Frontal cortex (tissue), 3 donors: ENCODE measurements at regions not wholly inside any gene's neighbourhood (a gene's known extent, or its start where the extent isn't known, plus 50 kb on each side); places are given as distances from the start of the nearest gene placed in this dataset.

Source experiments
- DNase-seq, 2 donors: peaks; one replicate each; pipeline ENCODE4 v3.0.0; 2012; ENCODE audit warnings: low spot score in 2 of 2
- FAIRE-seq: peaks from 2 replicates; lab custom pipeline; 2012; peaks lifted over from hg19 to GRCh38; lab: Jason Lieb, UNC
- donor health status: control.
- donor health status: control.
- donor health status: control.

GRCh38 chr10:78394047-78394446, 360.4 kb downstream of the RPS24 start:
- FAIRE-seq: no peak

DNA sequence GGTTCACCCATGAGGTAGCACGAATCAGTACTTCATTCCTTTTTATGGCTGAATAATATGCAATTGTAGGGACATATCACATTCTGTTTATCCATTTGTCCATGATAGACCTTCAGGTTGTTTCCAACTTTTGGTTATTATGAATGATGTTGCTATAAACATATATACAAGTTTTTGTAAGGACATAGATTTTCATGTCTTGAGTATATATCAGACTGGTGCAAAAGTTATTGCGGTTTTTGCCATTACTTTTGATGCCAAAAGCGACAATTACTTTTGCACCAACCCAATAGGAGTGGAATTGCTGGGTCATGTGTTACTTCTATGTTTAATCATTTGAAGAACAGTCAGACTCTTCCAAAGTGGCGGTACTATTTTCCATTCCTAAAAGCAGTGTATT, 361.5 kb downstream of the RPS24 start:
- DNase-seq: no peak
- no peak for FAIRE-seq

More at GRCh38 chr10:78394047-78394446, 360.4 kb downstream of the RPS24 start:
- no peak for DNase-seq

DNA sequence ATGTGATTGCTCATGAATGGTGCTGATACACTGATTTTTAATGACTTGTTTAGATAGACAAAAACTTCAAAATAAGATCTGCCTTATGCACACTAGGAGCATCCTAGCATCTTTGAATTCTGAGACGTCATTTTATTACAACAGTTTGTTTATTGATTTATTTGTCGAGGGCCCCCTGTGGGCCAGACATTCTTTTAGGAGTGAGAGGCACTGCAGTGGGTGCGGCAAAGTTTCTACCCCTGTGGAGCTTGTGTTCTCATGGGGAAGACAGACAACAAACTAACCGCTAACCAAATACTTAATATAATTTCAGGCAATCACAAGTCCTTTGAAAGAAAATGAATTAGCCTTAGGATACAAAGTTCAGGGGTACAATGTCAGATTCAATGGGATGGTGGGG, 363.1 kb downstream of the RPS24 start:
- no peak for DNase-seq
- FAIRE-seq: no peak

- FAIRE-seq (no peak), DNase-seq (no peak)
Observed at GRCh38 chr10:78397786-78398185, 364.1 kb downstream of the RPS24 start.

DNA sequence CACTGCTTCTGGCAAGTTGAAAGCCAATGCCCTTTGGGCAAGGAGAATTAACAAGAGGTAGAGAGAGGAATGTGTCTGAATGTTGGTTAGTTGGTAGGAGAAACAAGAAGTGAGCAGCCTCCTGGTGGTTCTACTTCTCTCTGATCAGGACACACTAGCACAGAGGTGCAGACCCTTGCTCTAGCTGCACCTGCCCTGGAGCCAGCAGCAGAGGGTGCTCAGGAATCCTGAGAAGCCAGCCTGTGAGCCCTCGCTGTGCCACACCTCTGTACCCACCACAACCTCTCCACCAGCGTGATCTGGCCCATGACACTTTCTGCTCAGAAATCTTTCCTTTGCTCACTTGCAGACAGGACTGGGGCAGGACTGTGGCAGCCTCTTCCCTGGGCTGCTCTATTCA, 364.7 kb downstream of the RPS24 start:
- DNase-seq (no peak), FAIRE-seq (no peak)

DNA sequence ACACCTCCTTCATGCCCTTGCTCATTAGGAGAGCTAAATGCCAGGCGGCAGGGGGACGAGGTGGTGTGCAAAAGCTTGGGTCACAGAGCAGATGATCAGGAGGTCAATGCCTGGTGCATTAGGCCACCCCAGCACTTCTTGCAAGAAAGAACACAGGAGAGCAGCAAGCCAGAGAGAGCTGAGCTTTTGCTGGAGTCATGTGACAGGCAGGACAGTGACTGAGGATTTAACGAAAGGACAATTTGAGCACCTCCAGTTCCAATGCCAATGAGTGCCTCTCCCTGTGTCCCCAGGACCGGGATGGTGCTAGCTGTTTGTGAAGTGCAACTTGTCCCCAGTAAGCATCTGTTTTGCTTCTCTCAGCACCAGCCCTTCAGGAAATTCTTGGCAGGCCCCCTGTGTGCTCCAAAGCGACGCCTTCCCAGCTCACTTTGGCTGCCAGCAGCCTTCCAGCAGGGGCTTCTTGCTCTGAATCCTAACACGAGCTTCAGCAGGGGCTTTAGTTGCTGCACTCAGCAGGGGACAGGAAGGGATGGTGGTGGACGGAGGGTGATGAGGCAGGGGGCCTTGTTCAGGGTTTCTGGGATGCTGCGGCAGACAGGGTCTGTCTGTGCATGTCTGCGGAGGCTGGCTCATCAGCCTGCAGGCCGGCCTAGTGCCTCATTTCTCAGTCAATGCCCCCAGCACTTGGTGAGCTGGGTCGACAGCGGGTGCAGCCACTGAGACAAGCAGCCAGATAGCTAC, 368.1 kb downstream of the RPS24 start:
- DNase-seq: no peak
- no peak for FAIRE-seq

DNA sequence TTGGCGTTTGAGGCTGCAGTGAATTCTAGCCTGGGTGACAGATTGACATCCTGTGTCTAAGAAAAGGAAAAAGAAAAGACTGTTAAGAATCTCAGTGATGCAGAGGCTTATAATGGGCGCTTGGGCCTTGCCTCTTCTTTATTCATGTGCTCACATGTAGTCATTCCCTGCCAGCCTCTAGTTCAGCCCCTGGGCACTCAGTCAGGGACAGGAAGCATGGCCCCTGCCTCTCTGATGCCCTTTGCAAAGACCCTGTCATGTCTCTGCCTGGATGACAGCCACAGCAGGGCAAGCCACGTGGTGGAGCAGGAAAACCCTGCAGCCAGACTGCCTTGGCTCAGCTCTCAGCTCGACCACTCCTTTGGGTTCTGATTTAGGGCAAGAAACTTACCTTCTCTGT, 368.9 kb downstream of the RPS24 start:
- FAIRE-seq: no peak
- no peak for DNase-seq

GRCh38 chr10:78403781-78404180, 370.1 kb downstream of the RPS24 start:
- no peak for FAIRE-seq

GRCh38 chr10:78404296-78404695, 370.6 kb downstream of the RPS24 start:
- DNase-seq: no peak
- FAIRE-seq: no peak

More at GRCh38 chr10:78403781-78404180, 370.1 kb downstream of the RPS24 start:
- no peak for DNase-seq

DNA sequence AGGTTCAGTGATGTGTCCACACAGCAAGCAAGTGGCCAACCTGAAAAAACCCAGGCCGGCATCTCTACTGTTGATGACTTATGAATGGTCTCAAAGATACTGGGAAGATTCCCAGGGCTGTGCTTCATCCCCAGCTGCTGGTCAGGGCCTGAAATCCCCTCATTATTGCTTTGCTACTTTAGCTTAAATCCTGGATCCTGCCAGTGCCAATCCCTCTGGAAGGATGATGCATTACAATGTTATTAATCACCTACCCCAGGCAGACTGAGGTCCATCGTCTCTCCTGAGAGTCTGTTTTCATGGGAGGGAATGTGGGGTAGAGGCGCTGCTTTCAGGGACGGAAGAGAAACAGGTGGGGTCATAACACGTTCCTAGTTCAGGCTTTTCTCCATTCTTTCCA, 371.6 kb downstream of the RPS24 start:
- DNase-seq (no peak), FAIRE-seq (no peak)

GRCh38 chr10:78405736-78406135, 372.1 kb downstream of the RPS24 start:
- DNase-seq (no peak), FAIRE-seq (no peak)

- FAIRE-seq (no peak), DNase-seq (no peak)
Observed at GRCh38 chr10:78406648-78407008, 373.0 kb downstream of the RPS24 start.

DNA sequence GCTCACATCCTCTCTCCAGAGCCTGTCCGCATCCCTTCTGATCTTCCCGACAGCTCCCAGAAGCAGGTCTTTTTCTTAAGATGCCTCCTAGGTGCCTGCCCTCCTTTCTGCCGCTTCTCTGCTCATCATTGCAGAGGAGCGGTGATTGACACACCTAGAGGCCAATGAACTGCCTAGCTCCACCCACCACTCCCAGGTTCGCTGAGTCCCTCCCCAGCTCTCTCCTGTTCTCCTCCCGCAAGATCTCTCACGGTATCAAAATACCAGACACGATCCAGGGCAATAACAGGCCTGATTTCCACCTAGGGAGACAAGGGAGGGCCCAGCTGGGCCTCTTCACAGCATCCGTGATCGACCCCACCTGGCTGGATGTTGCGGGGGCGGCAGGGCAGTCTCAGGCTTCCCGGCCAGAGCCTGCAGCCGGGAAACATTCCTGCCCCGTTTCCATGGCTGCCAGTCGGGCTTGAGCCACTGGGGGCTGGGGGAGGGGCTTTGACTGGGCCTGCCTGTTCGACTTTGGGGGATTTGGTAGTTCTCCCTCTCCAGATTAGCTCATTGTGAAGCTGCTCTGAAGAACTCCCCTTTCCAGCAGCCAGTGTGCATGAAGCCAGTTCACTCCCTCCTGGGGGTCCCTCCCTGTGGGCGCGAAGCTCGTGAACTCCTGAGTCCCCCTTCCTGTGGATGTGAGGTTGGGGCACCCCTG, 373.5 kb downstream of the RPS24 start:
- DNase-seq (peak in 1 of 2 donors; percentile 68), FAIRE-seq (no peak)

DNA sequence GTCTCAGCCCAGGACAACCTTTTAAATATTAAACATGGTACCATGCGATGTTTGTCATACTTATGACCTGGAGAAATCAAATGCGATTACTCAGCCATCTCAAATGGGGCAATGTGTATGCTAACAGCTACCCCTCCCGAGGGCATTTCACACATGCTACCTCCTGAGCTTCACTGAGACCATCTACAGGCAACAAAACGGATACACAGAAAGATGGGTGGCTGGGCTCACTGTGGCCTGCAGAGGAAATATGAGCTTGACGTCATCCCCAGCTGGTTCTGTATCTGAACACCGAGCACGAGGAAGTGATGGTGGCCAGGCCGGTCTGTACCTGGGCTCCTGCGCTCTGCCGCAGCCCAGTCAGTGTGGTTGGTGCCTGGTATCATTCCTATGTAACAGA, 374.3 kb downstream of the RPS24 start:
- FAIRE-seq (no peak), DNase-seq (no peak)

DNA sequence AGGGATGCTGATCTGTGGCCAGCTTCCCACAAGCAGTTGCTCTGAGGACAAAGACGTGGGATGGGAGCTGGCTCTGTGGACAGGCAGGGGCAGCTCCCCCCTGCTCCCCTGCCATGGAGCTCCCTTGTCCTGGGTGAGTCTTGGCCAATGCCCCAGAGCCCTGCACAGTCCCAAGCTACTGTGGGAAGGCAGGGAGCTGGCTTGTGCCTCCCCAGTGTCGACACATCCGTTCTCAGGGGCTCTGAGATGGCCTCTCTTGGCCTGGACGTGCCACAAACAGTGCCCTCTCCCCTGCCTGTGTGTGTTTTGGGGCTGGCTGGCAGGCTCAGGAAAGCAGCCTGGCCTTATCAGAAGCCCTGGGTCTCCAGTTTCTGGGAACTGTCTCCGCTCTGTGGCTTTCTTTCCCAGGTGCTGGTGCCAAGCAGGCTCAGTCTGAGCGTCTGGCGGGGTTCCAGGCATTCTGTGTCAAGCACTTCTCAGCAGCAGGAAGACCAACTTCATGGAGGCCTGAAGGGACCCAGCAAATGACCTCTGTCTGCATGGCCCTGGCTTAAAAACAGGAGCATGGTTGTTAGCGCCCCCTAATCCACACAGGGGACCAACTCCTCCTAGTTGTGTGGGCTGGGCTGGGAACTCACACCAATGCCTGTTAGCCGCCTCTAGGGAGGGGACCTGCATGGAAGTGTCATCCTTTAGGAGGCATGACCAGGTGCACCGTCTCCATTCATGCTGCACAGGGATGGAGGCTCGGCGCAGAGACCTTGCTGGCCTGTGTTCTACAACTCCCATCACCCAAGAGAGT, 375.2 kb downstream of the RPS24 start:
- no peak for DNase-seq
- FAIRE-seq: no peak

- FAIRE-seq: no peak
Observed at GRCh38 chr10:78410046-78410965, 376.6 kb downstream of the RPS24 start.

GRCh38 chr10:78411716-78412115, 378.1 kb downstream of the RPS24 start:
- DNase-seq (no peak), FAIRE-seq (no peak)

More at GRCh38 chr10:78410046-78410965, 376.6 kb downstream of the RPS24 start:
- DNase-seq: no peak

DNA sequence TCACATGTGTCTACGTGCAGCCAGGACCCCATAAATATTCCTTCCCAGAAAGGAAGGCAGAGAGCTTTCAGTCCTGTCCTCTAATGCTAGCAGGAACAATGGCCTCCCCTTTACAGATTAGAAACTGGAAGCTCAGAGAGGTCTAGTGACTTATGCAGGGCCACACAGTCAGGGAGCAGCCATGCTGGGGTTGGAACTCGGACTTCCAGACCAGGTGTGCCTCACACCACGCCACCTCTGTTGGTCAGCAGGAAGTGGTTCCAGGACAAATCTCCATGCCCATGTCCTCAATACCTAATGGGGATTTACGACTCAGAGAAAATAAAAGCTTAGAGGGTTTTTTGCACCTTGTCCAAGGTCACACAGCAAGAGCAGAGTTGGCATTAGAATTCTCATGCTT, 378.9 kb downstream of the RPS24 start:
- FAIRE-seq (no peak), DNase-seq (no peak)
